HG03039 (cell line): ENCODE measurements at regions not wholly inside any gene's neighbourhood (a gene's known extent, or its start where the extent isn't known, plus 50 kb on each side); places are given as distances from the start of the nearest gene placed in this dataset.

Experiments
- ATAC-seq: cut with Tn5 transposase; IDR thresholded peaks from one replicate; pipeline ENCODE4 v1.9.1; 2021; ENCODE audit warnings: mild to moderate bottlenecking, moderate library complexity; ENCODE audit not compliant: unreplicated experiment

DNA sequence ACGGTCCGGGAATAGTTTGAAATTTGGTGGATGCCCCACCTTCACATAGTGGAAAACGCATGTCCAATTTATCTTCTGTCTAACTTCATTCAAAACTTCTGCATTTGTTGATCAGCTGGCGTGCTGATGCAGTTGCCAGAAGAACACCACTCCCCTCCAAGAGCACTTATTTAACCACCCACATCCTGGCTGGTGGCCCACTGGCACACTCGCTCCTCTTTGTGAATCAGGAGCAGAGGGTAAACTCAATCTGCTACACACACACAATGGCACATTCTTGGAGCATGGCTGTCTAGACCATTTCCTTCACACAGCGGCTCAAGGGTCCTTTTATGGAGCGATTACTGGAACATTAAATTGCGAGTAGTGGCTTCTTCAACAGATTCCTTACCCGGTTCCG, 55.1 kb upstream of the CEP162 start:
- ATAC-seq, result no peak

- no peak for ATAC-seq
Measured at GRCh38 chr6:84280639-84281038, 53.2 kb upstream of the CEP162 start.

DNA sequence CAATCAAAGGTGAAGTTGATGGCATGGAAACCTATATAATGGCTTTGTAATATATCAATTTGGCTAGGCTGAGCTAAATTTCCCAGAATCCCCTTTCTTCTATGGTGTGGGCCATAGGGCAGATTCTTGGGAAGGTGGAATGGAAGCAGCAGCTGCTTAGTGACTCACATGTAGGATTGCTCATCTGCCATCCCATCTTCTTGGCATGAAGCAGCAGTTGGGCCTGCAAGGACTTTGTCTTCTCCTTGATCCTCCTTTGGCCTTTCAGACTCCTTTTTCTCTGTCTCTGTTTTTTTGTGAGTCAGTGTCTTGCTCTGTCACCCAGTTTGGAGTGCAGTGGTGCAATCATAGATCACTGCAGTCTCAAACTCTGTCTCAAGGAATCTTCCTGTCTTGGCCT, 52.6 kb upstream of the CEP162 start:
- ATAC-seq, result no peak

DNA sequence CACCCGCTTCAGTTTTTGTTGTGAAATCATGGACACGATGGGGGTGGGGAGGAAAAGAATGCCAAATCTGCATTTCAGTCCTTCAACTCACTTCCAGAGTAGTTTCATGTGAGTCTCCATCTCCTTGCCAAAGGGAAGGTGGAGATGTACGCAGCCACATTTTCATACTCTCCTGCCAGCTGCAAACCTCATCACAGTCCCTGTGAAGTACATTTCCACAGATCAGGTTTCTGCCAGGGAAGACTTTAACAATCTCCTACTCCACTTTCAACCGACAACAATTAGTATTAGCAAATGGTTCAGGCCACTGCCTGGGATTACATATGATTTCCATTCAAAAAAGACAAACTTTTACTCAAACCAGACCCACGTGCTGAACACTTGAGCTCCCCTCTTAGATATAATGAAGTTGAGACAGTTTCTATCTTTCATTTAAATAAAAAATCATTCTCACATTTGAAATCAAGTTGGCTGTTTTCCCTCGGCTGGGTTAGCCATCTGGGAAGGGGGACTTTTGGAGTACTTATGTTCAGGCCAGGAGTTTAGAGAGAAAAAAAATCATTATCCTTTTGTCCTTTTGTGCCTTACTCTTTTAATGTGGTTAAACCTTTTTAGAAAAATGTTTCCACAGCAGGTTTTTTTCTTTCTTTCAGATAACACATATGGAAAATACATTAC, 51.0 kb upstream of the CEP162 start:
- no peak for ATAC-seq
